ENCODE measurements at regions not wholly inside any gene's neighbourhood (a gene's known extent, or its start where the extent isn't known, plus 50 kb on each side); places are given as distances from the start of the nearest gene placed in this dataset.

DNA sequence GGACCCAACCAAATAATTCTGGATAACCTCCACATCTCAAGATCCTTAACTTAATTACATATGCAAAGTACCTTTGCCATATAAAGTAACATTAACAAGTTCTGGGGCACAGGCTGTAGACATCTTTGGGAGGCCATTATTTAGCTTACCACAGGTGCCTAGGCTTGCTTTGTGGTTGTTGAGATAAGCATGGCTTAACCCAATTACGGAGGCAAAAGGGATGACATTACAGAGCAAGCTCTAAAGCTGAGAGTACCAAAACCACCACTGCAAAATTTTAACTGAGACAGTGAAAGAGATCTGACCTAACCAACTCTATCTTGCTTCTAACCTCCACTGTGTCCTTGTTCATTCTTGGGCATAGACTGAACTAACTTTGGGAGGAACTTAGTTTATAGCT is 502.9 kb upstream of the ATXN8OS start:
- Histone ChIP-seq H2AFZ (ENCODE audit: control insufficient read depth, low read length) (no peak overlapping the region), H3K9ac (ENCODE audit: control insufficient read depth, extremely low read depth, insufficient read depth, low read length) (no peak overlapping the region), H3K4me1 (ENCODE audit: control insufficient read depth, extremely low read depth, insufficient read depth, low read length) (no peaks in the 10 kb centered on the region), H3K4me2 (ENCODE audit: control insufficient read depth, extremely low read depth, insufficient read depth, low read depth, low read length) (no peak overlapping the region), H3K9me3 (ENCODE audit: control insufficient read depth, low read depth, low read length) (peaks cover 2% of the 10 kb centered on the region), H3K9me1 (ENCODE audit: control insufficient read depth, extremely low read depth, insufficient read depth, low read length) (no peaks in the 10 kb centered on the region), H3K27ac (ENCODE audit: control insufficient read depth, insufficient read depth, low read length) (no peak overlapping the region), H3K27me3 (ENCODE audit: control insufficient read depth, extremely low read depth, insufficient read depth, low read length) (no peaks in the 10 kb centered on the region), H3K4me3 (ENCODE audit: control insufficient read depth in 2 of 3, extremely low read depth in 1 of 3, insufficient read depth in 2 of 3, low read depth in 1 of 3, low read length in 3 of 3) (no peak overlapping the region), H3K79me2 (ENCODE audit: control insufficient read depth, insufficient read depth, low read length) (no peaks in the 10 kb centered on the region), H4K20me1 (ENCODE audit: control insufficient read depth, extremely low read depth, insufficient read depth, low read length) (no peaks in the 10 kb centered on the region), H3K36me3 (ENCODE audit: control insufficient read depth in 2 of 2, extremely low read depth in 1 of 2, insufficient read depth in 2 of 2, low read length in 2 of 2) (no peaks in the 10 kb centered on the region)
- dilution Hi-C loops (cut with MboI; ENCODE audit: extremely low pct_ligation_motif_present, low sequenced_read_pairs): no loop called here
- no peak for FAIRE-seq
- no peak for DNase-seq (ENCODE audit: low read depth, low spot score)
- TF ChIP-seq EZH2 (IDR thresholded peaks at IDR 0.05; ENCODE audit: low read length): no peak
- TF ChIP-seq, protein P1, sequence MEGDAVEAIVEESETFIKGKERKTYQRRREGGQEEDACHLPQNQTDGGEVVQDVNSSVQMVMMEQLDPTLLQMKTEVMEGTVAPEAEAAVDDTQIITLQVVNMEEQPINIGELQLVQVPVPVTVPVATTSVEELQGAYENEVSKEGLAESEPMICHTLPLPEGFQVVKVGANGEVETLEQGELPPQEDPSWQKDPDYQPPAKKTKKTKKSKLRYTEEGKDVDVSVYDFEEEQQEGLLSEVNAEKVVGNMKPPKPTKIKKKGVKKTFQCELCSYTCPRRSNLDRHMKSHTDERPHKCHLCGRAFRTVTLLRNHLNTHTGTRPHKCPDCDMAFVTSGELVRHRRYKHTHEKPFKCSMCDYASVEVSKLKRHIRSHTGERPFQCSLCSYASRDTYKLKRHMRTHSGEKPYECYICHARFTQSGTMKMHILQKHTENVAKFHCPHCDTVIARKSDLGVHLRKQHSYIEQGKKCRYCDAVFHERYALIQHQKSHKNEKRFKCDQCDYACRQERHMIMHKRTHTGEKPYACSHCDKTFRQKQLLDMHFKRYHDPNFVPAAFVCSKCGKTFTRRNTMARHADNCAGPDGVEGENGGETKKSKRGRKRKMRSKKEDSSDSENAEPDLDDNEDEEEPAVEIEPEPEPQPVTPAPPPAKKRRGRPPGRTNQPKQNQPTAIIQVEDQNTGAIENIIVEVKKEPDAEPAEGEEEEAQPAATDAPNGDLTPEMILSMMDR (optimal IDR thresholded peaks at IDR 0.05 in 1 of 3, IDR thresholded peaks at IDR 0.05 in 1 of 3, conservative IDR thresholded peaks at IDR 0.05 in 1 of 3; ENCODE audit: extremely low read depth in 1 of 3, insufficient read depth in 2 of 3, low read length in 3 of 3): no peak

DNA sequence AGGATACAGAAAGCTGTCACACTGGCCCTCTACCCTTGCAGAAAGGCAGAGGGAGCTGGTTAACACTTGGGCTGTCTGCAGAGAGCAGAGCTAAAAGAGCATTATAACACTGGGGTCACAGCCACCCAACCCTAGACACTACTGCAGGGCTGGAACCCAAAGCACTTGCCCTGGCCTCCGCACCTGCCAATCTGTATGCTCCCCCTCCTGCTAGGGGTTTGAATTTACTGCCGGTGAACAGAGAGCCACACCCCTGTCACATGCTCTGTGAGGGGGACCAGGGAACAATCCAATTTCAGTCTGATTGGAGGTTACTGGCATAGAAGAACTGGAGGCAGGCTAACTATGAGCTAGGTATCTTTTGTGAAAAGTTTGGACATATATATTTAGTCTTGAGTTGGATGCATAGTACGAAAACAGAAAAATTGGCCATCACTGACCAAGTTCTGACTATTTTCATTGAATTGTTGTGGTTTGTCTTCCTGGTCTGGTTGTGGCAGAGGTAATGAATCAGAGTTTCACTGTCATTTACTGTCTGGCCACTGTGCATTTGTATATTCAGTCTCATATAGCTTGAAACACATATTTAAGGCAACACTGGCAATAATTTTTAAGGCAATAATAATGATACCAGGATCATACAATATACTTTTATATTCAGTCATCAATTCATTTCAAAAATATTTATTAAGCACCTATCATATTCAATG is 504.3 kb upstream of the ATXN8OS start:
- H3K9me3 ChIP-seq (ENCODE audit: control insufficient read depth, low read depth, low read length): peaks cover 2% of the 10 kb centered on the region
- no peak overlapping the region for H3K4me3 ChIP-seq (ENCODE audit: control insufficient read depth in 2 of 3, extremely low read depth in 1 of 3, insufficient read depth in 2 of 3, low read depth in 1 of 3, low read length in 3 of 3)
- DNase-seq (ENCODE audit: low read depth, low spot score) (no peak), FAIRE-seq (no peak)
- H3K9me1 ChIP-seq (ENCODE audit: control insufficient read depth, extremely low read depth, insufficient read depth, low read length): no peaks in the 10 kb centered on the region
- no peaks in the 10 kb centered on the region for H3K27me3 ChIP-seq (ENCODE audit: control insufficient read depth, extremely low read depth, insufficient read depth, low read length)
- H4K20me1 ChIP-seq (ENCODE audit: control insufficient read depth, extremely low read depth, insufficient read depth, low read length): no peaks in the 10 kb centered on the region
- no peak overlapping the region for H3K4me2 ChIP-seq (ENCODE audit: control insufficient read depth, extremely low read depth, insufficient read depth, low read depth, low read length)
- dilution Hi-C loops (cut with MboI; ENCODE audit: extremely low pct_ligation_motif_present, low sequenced_read_pairs): no loop called here
- TF ChIP-seq, protein P1 (optimal IDR thresholded peaks at IDR 0.05 in 1 of 3, IDR thresholded peaks at IDR 0.05 in 1 of 3, conservative IDR thresholded peaks at IDR 0.05 in 1 of 3; ENCODE audit: extremely low read depth in 1 of 3, insufficient read depth in 2 of 3, low read length in 3 of 3): no peak
- no peak for TF ChIP-seq EZH2 (IDR thresholded peaks at IDR 0.05; ENCODE audit: low read length)
- no peak overlapping the region for H3K27ac ChIP-seq (ENCODE audit: control insufficient read depth, insufficient read depth, low read length)
- no peaks in the 10 kb centered on the region for H3K79me2 ChIP-seq (ENCODE audit: control insufficient read depth, insufficient read depth, low read length)
- no peak overlapping the region for H3K9ac ChIP-seq (ENCODE audit: control insufficient read depth, extremely low read depth, insufficient read depth, low read length)
- no peak overlapping the region for H2AFZ ChIP-seq (ENCODE audit: control insufficient read depth, low read length)
- H3K4me1 ChIP-seq (ENCODE audit: control insufficient read depth, extremely low read depth, insufficient read depth, low read length): no peaks in the 10 kb centered on the region
- H3K36me3 ChIP-seq (ENCODE audit: control insufficient read depth in 2 of 2, extremely low read depth in 1 of 2, insufficient read depth in 2 of 2, low read length in 2 of 2): no peaks in the 10 kb centered on the region

Measured in keratinocyte (primary cell).